OCI-LY3 (cell line): ENCODE measurements at regions not wholly inside any gene's neighbourhood (a gene's known extent, or its start where the extent isn't known, plus 50 kb on each side); places are given as distances from the start of the nearest gene placed in this dataset.

Experiments
- EZH2phosphoT487 ChIP-seq: fragments of 200-600 bp; shearing (Covaris generic); IDR thresholded peaks from 2 replicates; pipeline ENCODE4 v1.6.1; 2018; ENCODE audit warnings: antibody characterized with exemption, mixed run types, low read depth
- TF ChIP-seq, protein P1 (sequence below): fragments of 200-600, 300-600 bp; sonication (generic); IDR thresholded peaks from 2 replicates; pipeline ENCODE4 v1.5.1; 2014; ENCODE audit warnings: antibody characterized with exemption, low read length, low read depth

DNA sequence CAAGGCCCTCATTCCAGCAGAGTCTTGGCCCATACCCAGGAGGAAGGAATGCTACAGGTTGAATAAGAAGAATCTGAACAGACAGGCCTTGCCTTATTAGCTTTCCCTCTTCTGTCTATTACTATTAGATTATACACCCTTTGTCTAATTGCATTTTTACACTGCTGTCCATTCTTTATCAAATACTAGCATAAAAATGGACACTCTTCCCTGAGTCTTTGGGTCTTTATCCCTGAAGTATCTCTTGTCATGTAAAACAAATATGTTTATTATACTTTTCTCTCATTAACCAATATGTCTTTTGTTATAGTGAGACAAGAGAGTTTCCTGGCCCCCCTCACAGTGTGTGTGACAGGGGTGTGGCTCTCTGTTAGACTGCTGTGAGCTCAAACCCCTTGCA is 897.4 kb upstream of the SEL1L start:
- TF ChIP-seq, protein P1, sequence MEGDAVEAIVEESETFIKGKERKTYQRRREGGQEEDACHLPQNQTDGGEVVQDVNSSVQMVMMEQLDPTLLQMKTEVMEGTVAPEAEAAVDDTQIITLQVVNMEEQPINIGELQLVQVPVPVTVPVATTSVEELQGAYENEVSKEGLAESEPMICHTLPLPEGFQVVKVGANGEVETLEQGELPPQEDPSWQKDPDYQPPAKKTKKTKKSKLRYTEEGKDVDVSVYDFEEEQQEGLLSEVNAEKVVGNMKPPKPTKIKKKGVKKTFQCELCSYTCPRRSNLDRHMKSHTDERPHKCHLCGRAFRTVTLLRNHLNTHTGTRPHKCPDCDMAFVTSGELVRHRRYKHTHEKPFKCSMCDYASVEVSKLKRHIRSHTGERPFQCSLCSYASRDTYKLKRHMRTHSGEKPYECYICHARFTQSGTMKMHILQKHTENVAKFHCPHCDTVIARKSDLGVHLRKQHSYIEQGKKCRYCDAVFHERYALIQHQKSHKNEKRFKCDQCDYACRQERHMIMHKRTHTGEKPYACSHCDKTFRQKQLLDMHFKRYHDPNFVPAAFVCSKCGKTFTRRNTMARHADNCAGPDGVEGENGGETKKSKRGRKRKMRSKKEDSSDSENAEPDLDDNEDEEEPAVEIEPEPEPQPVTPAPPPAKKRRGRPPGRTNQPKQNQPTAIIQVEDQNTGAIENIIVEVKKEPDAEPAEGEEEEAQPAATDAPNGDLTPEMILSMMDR = no peak
- TF ChIP-seq EZH2phosphoT487 = no peak
